AG10803 (cell line): ENCODE measurements at regions not wholly inside any gene's neighbourhood (a gene's known extent, or its start where the extent isn't known, plus 50 kb on each side); places are given as distances from the start of the nearest gene placed in this dataset.

Experiments used
- DNase-seq: peaks from one replicate; pipeline ENCODE4 v3.0.0; 2010; ENCODE audit warnings: low read depth
- H3K4me3 ChIP-seq: 2 replicates; pipeline ENCODE4 v1.5.1; 2011; ENCODE audit warnings: mild to moderate bottlenecking, low read length, control low read depth
- TF ChIP-seq, protein P1 (sequence below): conservative IDR thresholded peaks from 2 replicates; pipeline ENCODE4 v1.5.1; 2011; ENCODE audit warnings: mild to moderate bottlenecking, low read length, control low read depth, inconsistent platforms

- TF ChIP-seq, protein P1, sequence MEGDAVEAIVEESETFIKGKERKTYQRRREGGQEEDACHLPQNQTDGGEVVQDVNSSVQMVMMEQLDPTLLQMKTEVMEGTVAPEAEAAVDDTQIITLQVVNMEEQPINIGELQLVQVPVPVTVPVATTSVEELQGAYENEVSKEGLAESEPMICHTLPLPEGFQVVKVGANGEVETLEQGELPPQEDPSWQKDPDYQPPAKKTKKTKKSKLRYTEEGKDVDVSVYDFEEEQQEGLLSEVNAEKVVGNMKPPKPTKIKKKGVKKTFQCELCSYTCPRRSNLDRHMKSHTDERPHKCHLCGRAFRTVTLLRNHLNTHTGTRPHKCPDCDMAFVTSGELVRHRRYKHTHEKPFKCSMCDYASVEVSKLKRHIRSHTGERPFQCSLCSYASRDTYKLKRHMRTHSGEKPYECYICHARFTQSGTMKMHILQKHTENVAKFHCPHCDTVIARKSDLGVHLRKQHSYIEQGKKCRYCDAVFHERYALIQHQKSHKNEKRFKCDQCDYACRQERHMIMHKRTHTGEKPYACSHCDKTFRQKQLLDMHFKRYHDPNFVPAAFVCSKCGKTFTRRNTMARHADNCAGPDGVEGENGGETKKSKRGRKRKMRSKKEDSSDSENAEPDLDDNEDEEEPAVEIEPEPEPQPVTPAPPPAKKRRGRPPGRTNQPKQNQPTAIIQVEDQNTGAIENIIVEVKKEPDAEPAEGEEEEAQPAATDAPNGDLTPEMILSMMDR = no peak
- DNase-seq = no peak
- H3K4me3 ChIP-seq = no peak overlapping the region
Observed at GRCh38 chr14:53460544-53460943, 307.4 kb upstream of the DDHD1 start.

- TF ChIP-seq, protein P1 = no peak
- DNase-seq = peak; percentile 70
- no peak overlapping the region for H3K4me3 ChIP-seq
Observed at GRCh38 chr14:53458368-53458814, 305.3 kb upstream of the DDHD1 start.

GRCh38 chr14:53456931-53457330 is 303.8 kb upstream of the DDHD1 start:
- TF ChIP-seq, protein P1 = no peak
- no peak overlapping the region for H3K4me3 ChIP-seq
- DNase-seq = no peak

DNA sequence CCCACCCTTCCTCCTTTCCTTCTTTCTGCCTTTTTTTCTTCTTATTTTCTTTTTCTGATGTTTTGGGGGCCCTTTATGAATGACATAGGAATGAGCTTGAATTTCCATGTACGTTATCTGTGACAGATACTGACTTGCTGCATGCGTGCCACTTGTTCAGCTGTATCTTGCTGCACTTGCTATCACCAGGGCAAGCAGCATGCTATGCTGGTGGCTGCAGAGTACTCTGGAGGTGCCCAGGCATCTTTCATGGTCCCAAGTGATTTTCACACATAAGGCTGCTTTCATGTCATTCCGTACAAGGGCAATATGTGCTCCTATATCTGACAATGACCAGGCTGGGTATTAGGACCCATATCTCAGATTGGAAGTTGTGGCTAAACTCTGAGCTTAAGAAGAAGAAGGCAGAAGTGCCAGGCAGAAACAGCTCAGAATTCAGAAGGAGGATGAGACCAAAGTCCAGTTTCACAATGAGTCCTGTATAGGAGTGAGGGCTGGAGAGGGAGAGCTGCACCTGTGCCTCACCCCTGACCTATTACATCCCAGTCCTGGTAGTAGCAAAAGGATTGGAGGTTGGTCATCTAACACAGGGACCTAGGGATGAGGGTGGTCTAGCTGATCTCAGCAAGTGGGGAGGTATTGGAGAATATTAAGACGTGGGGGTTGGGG is 299.0 kb upstream of the DDHD1 start:
- H3K4me3 ChIP-seq = no peak overlapping the region
- no peak for DNase-seq
- TF ChIP-seq, protein P1 = no peak

- no peak overlapping the region for H3K4me3 ChIP-seq
- peak; percentile 42 for DNase-seq
- TF ChIP-seq, protein P1 = no peak
Observed at GRCh38 chr14:53450871-53451270, 297.7 kb upstream of the DDHD1 start.

- no peak for DNase-seq
- TF ChIP-seq, protein P1 = no peak
- H3K4me3 ChIP-seq = no peak overlapping the region
Observed at GRCh38 chr14:53448682-53449081, 295.6 kb upstream of the DDHD1 start.

DNA sequence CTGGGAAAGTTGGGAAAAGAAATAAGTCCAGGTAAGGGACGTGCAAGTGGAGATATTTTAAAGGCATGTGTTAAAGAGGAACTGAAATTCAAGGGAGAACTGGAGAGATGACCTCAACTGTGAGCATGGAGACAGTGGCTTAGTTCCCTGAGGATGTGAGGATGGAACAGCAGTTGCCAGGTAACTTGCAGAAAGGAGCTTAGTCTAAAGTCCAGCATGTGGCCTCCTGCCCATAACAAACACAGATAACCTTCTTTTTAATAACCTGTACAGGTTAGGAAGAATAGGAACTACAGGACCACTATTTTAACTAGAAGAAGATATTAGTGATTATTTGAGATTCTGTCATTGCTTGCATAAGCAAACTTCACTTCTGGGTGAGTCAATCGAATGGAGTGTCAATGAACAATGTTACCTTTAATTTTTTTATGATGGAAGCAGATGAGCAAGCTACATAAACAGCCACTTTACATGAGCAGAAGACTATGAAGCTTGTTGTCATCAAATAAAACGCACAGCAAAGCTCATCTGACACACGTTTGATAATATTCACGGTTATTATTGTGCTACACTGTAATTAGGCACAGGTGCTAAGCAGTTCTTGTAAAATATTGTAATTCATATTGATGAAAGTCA is 291.7 kb upstream of the DDHD1 start:
- H3K4me3 ChIP-seq = no peak overlapping the region
- no peak for DNase-seq
- TF ChIP-seq, protein P1 = no peak
